ENCODE measurements at regions not wholly inside any gene's neighbourhood (a gene's known extent, or its start where the extent isn't known, plus 50 kb on each side); places are given as distances from the start of the nearest gene placed in this dataset.

GRCh38 chrX:33726281-33727160 lies 405.6 kb downstream of the FAM47A start:
- DNase-seq (ENCODE audit: low spot score) (no peak), ATAC-seq (ENCODE audit: low FRiP score) (no peak)
- TF ChIP-seq, protein P1, sequence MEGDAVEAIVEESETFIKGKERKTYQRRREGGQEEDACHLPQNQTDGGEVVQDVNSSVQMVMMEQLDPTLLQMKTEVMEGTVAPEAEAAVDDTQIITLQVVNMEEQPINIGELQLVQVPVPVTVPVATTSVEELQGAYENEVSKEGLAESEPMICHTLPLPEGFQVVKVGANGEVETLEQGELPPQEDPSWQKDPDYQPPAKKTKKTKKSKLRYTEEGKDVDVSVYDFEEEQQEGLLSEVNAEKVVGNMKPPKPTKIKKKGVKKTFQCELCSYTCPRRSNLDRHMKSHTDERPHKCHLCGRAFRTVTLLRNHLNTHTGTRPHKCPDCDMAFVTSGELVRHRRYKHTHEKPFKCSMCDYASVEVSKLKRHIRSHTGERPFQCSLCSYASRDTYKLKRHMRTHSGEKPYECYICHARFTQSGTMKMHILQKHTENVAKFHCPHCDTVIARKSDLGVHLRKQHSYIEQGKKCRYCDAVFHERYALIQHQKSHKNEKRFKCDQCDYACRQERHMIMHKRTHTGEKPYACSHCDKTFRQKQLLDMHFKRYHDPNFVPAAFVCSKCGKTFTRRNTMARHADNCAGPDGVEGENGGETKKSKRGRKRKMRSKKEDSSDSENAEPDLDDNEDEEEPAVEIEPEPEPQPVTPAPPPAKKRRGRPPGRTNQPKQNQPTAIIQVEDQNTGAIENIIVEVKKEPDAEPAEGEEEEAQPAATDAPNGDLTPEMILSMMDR (IDR thresholded peaks at IDR 0.05), result no peak

GRCh38 chrX:33725535-33726210 lies 406.4 kb downstream of the FAM47A start:
- TF ChIP-seq, protein P1 (IDR thresholded peaks at IDR 0.05), result no peak
- ATAC-seq (ENCODE audit: low FRiP score), result peak; percentile 62
- DNase-seq (ENCODE audit: low spot score), result no peak

DNA sequence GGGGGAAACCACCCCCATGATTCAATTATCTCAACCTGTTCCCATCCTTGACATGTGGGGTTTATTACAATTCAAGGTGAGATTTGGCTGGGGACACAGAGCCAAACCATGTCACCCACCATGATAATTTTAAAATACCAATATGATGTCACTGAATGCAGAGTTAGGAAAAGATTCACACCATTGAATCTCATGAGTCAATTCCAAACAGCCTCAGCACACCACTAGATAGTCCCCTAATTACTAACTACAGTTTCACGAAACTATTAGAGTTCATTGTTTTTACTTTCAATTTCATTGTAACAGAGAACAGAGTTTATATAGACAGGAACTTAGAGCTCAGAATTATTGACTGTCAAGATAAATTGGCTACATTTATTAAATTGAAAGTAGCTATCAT lies 410.2 kb downstream of the FAM47A start:
- TF ChIP-seq, protein P1 (IDR thresholded peaks at IDR 0.05), result no peak
- ATAC-seq (ENCODE audit: low FRiP score), result no peak
- DNase-seq (ENCODE audit: low spot score), result no peak

GRCh38 chrX:33686105-33686504 lies 446.0 kb downstream of the FAM47A start:
- DNase-seq (ENCODE audit: low spot score), result no peak
- TF ChIP-seq, protein P1 (IDR thresholded peaks at IDR 0.05), result no peak
- ATAC-seq (ENCODE audit: low FRiP score), result no peak

All from omental fat pad (tissue), 3 donors.